NK-92 treated with Interleukin-12 subunit alpha and Interleukin-12 subunit beta, amount 100 ng/mL, for 24 hours (cell line): ENCODE measurements at regions not wholly inside any gene's neighbourhood (a gene's known extent, or its start where the extent isn't known, plus 50 kb on each side); places are given as distances from the start of the nearest gene placed in this dataset.
"Not testable (repeated sequence)": the region's sequence is repeated elsewhere in the genome, so short reads cannot be mapped to it uniquely, and the experiment has no call there.

Source experiments
- DNase-seq: peaks from one replicate; lab custom pipeline; 2025; lab: John Stamatoyannopoulos, UW

DNA sequence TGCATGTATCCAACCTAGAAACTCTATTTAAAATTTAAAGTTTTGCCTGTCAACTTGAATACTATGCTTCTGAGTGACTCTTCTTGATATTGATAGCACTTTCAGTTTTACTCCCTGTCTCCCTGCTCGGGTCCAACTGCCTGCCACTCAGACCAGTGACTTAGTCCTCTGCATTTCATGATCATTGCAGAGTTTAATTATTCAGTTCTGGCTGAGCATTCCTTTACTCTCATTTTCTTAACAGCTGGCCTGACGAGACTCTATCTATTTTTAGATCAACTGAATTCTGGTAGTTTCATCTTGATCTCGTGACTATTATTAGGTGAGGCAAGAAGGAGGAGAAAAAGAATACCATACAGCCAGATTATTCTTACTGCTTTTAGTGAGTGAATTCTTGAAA lies 617.4 kb downstream of the SI start:
- no peak for DNase-seq

DNA sequence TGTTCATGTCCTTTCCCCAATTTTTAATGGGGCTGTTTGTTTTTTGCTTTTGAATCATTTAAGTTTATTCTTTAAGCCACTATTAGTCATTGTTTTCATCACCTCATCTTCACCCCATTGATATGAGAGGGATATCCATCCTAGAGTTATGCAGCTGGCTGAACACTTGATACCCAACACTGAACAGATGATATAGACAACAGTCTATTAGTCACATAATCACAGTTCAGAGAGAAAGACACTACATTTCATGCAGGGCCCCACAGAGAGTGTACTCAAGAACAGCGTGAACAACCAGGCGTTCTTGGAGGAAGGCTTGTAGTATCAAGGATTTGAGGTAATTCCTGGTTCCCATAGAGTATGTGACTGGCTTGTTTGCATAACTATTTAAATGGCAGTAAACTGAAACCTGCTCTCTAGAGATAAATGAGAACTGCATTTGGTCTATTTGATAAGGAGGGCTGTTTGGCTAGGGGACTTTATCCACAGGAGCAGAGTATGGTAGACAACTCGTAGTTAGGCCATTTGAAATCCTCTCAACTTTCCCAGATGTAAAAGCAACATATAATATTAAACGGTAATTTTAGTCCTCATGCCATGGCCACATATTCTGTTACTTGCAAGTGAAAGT lies 618.7 kb downstream of the SI start:
- no peak for DNase-seq

DNA sequence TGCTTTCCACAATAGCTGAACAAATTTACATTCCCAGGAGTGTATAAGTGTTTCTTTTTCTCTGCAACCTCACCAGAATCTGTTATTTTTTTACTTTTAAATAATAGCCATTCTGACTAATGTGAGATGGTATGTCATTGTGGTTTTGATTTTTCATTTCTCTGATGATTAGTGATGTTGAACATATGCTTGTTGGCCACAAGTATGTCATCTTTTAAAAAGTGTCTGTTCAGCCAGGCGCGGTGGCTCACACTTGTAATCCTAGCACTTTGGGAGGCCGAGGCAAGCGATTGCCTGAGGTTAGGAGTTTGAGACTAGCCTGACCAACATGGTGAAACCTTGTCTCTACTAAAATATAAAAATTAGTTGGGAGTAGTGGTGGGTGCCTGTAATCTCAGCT lies 619.3 kb downstream of the SI start:
- DNase-seq, result no peak

DNA sequence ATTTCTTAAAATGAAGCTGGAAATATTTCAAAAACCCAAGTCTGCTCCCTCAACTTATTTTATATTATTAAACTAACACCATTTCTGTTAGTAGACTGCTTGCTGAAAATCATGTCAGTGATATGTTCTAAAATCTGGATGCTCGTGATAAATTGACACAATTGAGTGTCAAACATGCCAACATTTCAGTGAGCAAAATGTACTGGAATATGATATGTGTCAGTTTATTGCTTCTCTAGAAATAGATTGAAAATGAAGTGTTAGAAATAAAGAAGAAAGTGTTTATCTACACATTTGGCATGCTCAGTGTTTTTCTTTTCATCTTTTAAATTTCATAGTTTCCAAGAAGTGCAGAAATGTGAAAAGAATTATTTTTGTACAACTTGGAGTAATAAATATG lies 624.6 kb downstream of the SI start:
- DNase-seq, result no peak

DNA sequence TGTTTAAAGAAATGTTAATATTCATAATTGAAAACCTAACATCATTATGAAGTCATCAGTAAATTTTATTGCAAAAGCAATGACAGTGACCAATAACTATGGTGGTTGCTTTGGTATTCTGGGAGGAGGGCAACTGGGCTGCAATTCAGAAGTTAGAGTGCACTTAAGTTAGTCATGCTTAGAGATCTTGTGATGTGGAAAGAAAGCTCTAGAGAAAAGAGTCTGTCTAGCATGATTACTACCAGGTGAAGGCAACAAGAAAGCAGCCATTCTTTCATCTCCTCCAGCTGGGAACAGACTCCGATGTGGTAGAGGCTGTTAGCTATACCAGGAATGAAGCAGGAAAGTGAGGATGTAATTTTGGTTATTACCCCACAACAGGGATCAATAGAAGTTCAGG lies 625.6 kb downstream of the SI start:
- DNase-seq, result no peak

DNA sequence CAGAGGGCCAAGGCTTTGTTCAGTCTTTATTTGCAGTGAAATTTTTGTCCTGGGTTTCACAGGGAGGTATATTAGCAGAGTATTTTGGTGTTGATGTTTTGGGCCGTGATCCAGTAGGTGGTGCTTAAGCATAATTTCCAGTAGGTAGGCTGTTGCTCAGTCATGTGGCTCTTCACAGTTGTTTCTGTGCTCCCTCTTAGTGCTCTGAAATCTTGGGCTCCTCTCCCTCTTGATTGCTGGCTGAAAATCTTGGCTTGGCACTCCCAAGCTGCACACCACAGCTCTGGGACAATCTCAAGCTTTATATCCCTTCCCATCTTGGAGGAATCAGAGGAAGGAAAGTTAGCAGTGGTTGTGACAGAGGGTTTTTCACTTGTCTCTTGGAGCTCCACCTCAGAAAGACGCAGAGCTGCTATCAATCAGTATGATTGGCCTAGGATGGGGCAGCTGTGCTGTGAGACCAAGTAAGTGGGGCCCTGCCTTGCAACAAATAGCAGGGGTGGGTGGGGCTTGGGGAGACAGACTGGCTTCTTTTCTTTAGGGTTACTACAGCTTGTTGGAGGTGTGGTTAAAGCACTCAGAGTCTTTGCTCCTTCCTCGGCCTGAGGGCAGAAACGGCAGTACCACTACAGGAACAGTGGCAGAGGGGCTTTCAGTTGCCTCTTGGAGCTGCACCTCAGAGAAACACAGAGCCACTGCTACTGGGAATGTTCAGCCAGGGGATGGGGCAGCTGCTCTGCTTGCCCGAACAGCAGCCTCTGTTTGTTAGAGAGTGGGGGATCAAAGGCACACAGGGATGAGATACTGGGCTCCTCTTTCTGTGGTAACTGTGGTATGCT lies 627.0 kb downstream of the SI start:
- no peak for DNase-seq

DNA sequence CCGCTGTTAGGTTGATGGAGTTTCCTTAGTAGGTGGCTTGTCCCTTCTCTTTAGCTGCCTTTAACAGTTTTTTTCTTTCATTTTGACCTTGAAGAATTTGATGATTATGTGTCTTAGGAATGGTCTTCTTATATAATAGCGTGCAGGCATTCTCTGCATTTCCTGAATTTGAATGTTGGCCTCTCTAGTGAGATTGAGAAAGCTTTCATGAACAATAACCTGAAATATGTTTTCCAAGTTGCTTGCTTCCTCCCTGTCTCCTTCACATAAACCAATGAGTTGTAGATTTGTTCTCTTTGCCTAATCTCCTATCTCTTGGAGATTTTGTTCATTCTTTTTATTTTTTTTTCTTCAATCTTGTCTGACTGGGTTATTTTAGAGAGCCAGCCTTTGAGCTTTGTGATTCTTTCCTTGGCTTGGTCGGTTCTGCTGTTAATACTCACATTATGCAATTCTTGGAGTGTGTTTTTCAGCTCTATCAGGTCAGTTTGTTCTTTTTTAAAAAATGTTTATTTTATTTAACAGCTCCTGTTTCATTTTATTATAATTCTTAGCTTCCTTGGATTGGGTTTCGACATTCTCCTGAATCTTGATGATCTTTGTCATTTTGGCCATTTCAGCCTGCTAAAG lies 627.9 kb downstream of the SI start:
- DNase-seq, result no peak

DNA sequence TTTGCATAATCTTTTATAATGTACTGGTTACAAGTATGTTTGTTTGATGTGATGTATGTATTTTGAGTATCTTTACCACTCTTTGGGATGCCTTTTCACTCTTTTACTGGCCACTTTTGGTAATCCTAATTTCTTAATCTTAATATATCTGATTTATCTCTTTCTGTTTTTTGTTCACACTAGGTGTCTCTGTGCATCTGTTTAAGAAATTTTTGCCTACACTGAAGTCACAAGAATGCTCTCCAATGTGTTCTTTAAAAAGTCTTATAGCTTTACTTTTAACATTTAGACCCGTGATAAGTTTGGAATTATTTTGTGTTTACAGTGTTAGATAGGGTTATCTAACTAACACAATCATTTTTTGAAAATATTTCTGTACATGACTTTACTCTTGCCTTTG lies 659.1 kb downstream of the SI start:
- no peak for DNase-seq

DNA sequence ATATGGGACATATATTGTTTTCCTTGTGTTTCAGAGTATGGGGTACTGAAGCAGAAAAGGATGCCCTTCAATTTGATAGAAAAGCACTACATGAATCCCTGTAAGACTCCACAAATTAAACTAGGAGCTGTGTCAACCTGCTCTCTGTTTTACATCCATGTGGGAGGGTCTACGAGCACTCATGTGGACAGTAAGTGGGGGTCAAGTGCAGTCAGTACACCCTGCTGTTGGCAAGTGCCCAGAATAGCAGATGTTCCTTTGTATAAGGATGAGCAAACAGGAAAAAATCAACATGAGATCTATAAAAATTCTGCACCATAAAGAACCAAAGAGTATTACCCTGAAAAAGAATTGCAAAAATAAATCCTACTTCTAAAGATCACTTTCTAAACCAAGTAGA lies 659.9 kb downstream of the SI start:
- no peak for DNase-seq

DNA sequence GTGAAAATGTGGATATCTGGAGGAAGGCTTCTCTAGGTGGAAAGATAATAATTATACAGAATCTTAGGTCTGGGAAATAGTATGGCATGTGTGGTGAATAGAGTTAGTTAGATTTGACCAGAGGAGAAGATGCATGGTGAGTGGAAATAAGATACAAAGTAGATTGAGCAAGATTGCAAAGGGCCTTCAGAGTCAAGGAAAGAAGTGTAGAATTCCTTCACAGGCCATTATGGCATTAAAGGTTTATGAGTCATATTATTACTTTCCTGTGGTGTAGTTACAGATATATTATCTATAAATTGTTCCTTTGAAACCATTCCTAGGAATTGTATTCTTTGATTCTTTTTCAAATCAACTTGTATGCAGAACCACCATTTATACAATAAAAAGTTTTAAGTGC lies 660.3 kb downstream of the SI start:
- DNase-seq, result no peak

DNA sequence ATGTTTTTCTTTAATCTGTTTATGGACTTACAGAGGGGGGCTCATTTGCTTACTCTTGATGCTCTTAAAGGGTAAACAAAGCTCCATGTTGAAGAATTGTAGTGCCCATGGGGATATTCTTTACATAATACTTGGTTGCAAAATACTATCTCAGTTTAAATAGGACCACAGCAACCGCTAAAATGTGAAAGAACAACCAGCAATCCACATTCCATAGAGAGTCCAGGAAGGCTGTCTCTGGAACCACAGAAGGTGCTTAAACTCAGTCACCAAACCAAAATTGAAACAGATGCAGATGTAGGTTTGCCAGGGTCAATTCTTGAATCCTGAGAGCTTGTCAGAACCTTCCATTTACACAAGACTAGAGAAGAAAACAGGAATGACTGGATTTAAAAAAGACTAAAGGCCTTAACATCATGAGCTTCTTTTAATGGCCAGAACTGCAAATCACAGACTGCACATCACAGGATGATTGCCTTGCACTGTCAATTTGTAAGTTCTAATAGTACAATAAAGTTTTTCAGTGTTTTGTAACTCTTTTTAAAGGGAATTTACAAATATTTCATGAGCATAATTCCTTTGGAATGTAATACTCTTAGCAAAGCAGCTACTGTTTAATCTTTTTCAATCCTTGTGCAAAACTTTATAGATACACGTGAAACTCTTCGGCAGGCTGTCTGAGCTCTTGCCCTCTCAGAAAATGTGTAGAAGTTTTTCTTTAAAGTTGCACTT lies 661.6 kb downstream of the SI start:
- DNase-seq, result no peak

DNA sequence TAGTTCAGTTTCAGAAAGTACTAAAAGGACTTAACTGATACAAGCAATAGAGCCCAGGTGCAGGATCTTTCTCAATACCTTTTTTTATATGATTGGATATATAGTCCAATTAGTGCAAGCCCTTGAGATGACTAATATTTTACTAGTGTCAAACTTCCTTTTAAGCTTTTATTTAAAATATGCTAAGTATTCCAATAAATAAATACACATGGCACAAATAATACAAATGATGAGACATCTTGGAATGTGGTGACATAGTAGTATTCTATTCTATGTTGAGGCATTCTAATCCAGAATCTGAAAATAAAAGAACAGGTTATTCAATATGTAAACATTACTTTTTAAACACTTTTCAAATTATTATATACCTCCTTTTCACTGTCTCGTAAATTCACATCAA lies 670.0 kb downstream of the SI start:
- no peak for DNase-seq

DNA sequence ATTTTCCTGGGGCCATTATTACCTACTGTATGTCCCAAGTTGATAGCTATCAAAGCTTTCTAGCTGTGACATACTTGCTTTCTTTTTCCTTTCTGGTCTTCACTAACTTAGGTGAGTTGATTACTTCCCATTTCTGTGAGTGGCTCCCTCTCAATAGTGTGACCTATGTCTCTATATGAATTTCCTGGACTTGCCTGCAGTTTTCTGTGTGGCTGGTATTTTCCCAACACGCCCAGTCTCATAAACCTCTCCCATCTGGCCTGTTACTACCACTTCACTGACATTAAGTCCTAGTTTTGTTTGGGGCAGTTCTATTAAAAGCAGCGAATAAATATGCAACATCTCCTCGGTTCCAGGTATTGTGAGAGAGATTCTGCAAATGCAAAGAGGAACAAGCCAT lies 671.2 kb downstream of the SI start:
- no peak for DNase-seq

DNA sequence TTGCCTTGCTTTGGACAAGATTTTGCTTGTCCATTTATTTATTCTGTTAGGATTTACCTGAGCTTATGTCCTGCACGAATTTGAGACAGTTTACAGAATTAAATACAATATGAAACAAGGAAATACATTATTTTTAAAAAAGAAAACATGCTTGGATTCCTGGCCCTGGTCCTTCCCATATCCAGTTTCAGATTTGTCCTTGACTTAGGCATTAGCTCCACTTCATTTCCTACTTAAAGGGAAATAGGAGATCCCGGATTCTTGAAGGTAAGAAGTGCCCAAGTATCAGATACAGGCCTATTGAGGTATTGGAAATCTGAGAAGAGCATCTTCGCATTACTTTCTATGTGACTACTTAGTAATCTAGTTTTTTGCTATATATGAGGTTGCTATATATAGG lies 672.0 kb downstream of the SI start:
- no peak for DNase-seq

DNA sequence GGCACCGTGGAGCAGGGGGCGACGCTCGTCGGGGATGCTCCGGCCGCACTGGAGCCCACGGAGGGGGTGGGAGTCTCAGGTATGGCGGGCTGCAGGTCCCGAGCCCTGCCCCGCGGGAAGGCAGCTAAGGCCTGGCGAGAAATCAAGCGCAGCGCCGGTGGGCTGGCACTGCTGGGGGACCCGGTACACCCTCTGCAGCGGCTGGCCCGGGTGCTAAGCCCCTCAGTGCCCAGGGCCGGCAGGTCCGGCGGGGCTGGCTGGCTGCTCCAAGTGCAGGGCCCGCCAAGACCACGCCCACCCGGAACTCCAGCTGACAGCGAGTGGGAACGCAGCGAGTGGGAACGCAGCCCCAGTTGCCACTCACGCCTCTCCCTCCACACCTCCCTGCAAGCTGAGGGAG lies 676.4 kb downstream of the SI start:
- DNase-seq, result no peak

DNA sequence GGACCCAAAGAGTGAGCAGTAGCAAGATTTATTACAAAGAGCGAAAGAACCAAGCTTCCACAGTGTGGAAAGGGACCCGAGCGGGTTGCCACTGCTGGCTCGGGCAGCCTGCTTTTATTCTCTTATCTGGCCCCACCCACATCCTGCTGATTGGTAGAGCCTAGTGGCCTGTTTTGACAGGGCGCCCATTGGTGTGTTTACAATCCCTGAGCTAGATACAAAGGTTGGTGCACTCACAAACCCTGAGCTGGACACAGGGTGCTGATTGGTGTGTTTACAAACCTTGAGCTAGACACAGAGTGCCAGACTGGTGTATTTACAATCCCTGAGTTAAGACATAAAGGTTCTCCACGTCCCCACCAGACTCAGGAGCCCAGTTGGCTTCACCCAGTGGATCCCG lies 676.9 kb downstream of the SI start:
- DNase-seq, result not testable (repeated sequence)

DNA sequence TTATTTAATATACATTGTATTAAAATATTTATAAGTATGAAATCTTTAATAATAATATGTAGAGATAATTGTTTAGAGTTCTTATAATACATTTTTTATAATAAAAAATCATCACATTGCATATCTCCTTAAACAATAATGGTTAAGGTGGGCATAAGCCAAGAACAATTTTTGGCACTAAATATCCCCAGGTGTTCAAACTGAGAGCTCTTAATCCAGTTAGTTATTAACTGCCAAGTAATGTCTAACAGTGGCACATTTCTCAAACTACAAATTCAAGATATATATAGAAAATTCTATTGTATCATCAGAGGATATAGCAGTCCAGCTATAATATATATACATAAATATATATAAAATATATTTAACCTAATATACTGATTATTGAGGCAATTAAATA lies 680.8 kb downstream of the SI start:
- no peak for DNase-seq

DNA sequence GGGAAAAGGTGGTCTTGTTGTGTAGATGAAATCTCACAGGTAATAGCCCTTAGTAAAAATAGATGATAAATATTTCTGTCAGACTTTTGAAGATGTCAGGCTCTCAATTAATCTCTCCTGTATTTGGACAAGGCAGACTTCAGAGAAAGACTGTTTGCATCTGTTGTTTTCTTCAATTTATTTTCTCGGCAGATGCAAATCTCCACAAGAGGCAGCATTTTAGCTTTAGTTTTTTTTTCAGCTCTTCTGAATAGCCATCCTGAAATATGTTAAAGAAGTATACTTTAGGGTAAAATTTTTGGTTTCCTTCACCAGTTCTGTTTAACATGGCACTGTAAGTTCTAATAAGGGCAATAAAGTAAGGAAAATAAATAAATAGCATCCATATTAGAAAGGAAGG lies 685.1 kb downstream of the SI start:
- DNase-seq, result no peak

DNA sequence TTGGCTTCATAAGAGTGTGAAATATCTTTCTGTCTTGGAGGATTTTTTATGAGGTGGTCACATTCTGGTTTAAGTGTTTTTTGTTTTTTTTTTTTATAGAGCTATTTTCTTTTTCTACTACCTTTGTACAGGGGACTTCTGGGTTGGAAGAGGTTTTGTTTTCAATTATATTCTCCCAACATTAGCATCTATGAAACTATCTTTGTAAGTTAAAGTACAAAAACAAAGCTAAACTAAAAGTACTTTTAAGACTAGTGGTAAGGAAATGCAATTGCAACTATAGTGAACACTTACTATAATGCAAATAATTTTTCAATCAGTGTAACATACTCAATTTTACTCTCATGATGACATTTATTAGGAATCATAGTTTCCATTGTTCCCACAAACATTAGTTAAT lies 688.2 kb downstream of the SI start:
- no peak for DNase-seq

DNA sequence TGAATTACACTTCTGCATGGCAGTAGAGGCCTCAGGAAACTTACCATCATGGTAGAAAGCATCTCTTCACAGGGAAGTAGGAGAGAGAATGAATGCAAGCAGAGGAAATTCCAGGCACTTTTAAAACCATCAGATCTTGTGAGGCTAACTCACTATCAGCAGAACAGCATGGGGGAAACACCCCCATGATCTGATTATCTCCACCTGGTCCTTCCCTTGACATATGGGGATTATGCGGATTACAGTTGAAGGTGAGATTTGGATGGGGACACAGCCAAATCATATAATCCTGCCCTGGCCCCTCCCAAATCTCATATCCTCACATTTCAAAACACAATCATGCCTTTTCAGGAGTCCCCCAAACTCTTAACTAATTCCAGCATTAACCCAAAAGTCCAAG lies 691.1 kb downstream of the SI start:
- no peak for DNase-seq

DNA sequence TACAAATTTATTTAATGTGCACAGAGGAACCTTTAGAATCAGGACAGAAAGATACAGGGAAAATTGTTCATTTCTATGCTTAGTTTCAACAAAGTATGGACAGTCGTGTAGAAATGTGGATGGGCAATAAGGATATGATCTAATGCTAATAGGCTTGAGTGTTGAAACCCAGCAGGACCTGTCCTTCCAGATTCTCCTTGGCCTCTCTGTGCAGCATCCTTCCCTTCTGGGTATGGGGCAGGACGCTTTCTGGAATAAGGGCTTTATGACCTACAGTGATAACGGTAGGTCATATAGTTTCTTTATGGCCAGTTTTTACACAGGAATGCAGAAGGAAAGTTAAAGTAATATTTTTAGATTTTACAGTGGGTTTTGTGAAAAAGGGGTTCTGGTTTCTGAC lies 698.1 kb downstream of the SI start:
- DNase-seq, result no peak

DNA sequence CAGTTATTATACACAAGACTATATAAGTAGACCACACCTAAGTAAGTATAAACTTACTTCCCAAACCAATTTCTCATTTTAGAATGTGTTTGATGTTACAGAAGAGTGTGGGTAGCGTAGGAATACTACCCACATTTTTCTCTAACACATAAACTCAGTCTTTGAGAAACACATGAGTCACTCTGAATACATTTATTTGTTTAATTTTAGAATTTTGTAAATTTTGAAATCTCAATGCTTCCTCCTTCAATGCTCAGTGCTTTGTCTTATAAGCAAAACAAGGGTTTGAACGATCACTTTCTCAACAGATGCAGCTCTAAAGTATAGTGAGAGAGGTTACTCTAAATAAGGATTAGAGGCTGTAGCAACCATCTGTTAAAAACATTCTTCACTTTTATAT lies 700.8 kb downstream of the SI start:
- DNase-seq, result no peak

DNA sequence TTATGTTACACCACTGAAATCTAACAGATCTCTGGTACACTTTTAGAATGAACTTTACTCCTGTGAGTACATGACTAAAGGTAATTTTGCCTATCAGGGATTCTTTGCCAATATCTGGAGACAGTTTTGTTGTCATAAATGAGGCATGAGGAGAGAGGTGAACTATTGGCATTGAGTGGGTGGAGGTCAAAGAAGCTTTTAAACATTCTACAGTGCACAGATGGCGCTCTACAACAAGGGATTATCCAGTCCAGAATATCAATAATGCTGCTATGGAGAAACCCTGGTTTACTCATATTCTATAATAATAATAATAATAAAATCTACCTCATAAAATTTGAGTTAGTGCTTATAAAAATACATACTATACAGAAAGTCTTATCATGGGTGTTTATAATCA lies 702.3 kb downstream of the SI start:
- DNase-seq, result no peak
